ENCODE measurements at regions not wholly inside any gene's neighbourhood (a gene's known extent, or its start where the extent isn't known, plus 50 kb on each side); places are given as distances from the start of the nearest gene placed in this dataset.

GRCh38 chr9:92171822-92172221 is 56.6 kb upstream of the SPTLC1 start (continued):
- TF ChIP-seq CHD7 (IDR thresholded peaks at IDR 0.05; ENCODE audit: insufficient replicate concordance, low read length) (no peak), CEBPB (IDR thresholded peaks at IDR 0.05; ENCODE audit: low read depth, low read length) (no peak), RXRA (IDR thresholded peaks at IDR 0.05; ENCODE audit: insufficient read depth, low read depth, low read length) (no peak), GTF2F1 (IDR thresholded peaks at IDR 0.05; ENCODE audit: borderline replicate concordance, low read depth, low read length) (no peak), CHD1 (IDR thresholded peaks at IDR 0.05; ENCODE audit: low read depth, low read length) (no peak), ATF3 (IDR thresholded peaks at IDR 0.05; ENCODE audit: insufficient read depth, low read depth, low read length) (no peak)

All from H1 (cell line).